Fibroblast of pulmonary artery (primary cell): ENCODE measurements at regions not wholly inside any gene's neighbourhood (a gene's known extent, or its start where the extent isn't known, plus 50 kb on each side); places are given as distances from the start of the nearest gene placed in this dataset.
A peak's percentile ranks its signal among the peaks of the same experiment; 100 is the strongest.

Source experiments
- DNase-seq: peaks from one replicate; pipeline ENCODE4 v3.0.0-alpha.2; 2010; ENCODE audit warnings: low read depth
- H3K4me3 ChIP-seq: replicated peaks from 2 replicates; pipeline ENCODE4 v1.5.1; 2011; ENCODE audit warnings: low read depth, mild to moderate bottlenecking, control low read depth, low read length, moderate library complexity
- CTCF ChIP-seq: IDR thresholded peaks from 2 replicates; pipeline ENCODE4 v1.5.1; 2011; ENCODE audit warnings: mild to moderate bottlenecking, control low read depth, low read length, inconsistent platforms; ENCODE audit errors: missing control alignments

GRCh38 chr10:76667408-76668370 lies 969.9 kb downstream of the KCNMA1 start:
- no peak overlapping the region for H3K4me3 ChIP-seq
- no peak for DNase-seq
- TF ChIP-seq CTCF = no peak

GRCh38 chr10:76666891-76667290 lies 970.7 kb downstream of the KCNMA1 start:
- TF ChIP-seq CTCF = no peak
- no peak overlapping the region for H3K4me3 ChIP-seq
- DNase-seq = no peak

GRCh38 chr10:76665029-76665428 lies 972.6 kb downstream of the KCNMA1 start:
- no peak for TF ChIP-seq CTCF
- H3K4me3 ChIP-seq = no peak overlapping the region
- no peak for DNase-seq

- H3K4me3 ChIP-seq = no peak overlapping the region
- no peak for DNase-seq
- no peak for TF ChIP-seq CTCF
Observed at GRCh38 chr10:76657337-76658012, 980.1 kb downstream of the KCNMA1 start.

- no peak for DNase-seq
- no peak for TF ChIP-seq CTCF
- H3K4me3 ChIP-seq = no peak overlapping the region
Observed at GRCh38 chr10:76651154-76651553, 986.5 kb downstream of the KCNMA1 start.

- H3K4me3 ChIP-seq = no peak overlapping the region
- TF ChIP-seq CTCF = no peak
- peak; percentile 19 for DNase-seq
Observed at GRCh38 chr10:76649723-76650127, 987.9 kb downstream of the KCNMA1 start.

- no peak for DNase-seq
- no peak overlapping the region for H3K4me3 ChIP-seq
- no peak for TF ChIP-seq CTCF
Observed at GRCh38 chr10:76649254-76649653, 988.4 kb downstream of the KCNMA1 start.
